ENCODE measurements at regions not wholly inside any gene's neighbourhood (a gene's known extent, or its start where the extent isn't known, plus 50 kb on each side); places are given as distances from the start of the nearest gene placed in this dataset.

GRCh38 chr5:20562544-20562943 lies 574.5 kb upstream of the CDH18 start:
- no peak for TF ChIP-seq POLR2A (IDR thresholded peaks at IDR 0.05)
- no peak for TF ChIP-seq CTCF (IDR thresholded peaks at IDR 0.05)

Data from stomach (tissue), 4 donors.